Aorta (tissue), 5 donors: ENCODE measurements at regions not wholly inside any gene's neighbourhood (a gene's known extent, or its start where the extent isn't known, plus 50 kb on each side); places are given as distances from the start of the nearest gene placed in this dataset.
"Not testable (repeated sequence)": the region's sequence is repeated elsewhere in the genome, so short reads cannot be mapped to it uniquely, and the experiment has no call there.

ENCODE experiments used
- ATAC-seq: fragments of 200-7000 bp; cut with Tn5 transposase; one replicate; pipeline ENCODE4 v1.9.1; 2022; ENCODE audit warnings: moderate library complexity; ENCODE audit not compliant: low FRiP score
- DNase-seq, 2 donors: peaks; one replicate each; pipeline ENCODE4 v3.0.0-alpha.2; 2020
- H3K27ac ChIP-seq, 2 donors: one replicate each; pipeline ENCODE4 v1.5.1; 2013; ENCODE audit warnings: low read length in 2 of 2, mild to moderate bottlenecking in 2 of 2, moderate library complexity in 2 of 2, control low read depth in 1 of 2, inconsistent platforms in 1 of 2, low read depth in 1 of 2
- H3K27me3 ChIP-seq, 2 donors: one replicate each; pipeline ENCODE4 v1.6.1; 2013; ENCODE audit warnings: control low read depth in 1 of 2, low read length in 1 of 2, mild to moderate bottlenecking in 1 of 2, moderate library complexity in 1 of 2; ENCODE audit not compliant: insufficient read depth in 2 of 2, control insufficient read depth in 1 of 2
- H3K36me3 ChIP-seq, 2 donors: one replicate each; pipeline ENCODE4 v1.6.1; 2013; ENCODE audit warnings: control low read depth in 1 of 2, low read length in 1 of 2, mild to moderate bottlenecking in 1 of 2; ENCODE audit not compliant: insufficient read depth in 2 of 2, control insufficient read depth in 1 of 2
- H3K4me1 ChIP-seq, 2 donors: one replicate each; pipeline ENCODE4 v1.6.1; 2013; ENCODE audit warnings: low read length in 2 of 2, control low read depth in 1 of 2, mild to moderate bottlenecking in 1 of 2, moderate library complexity in 1 of 2; ENCODE audit not compliant: insufficient read depth in 2 of 2, control insufficient read depth in 1 of 2
- H3K4me3 ChIP-seq, 2 donors: one replicate each; pipeline ENCODE4 v1.5.1; 2013; ENCODE audit warnings: low read length in 2 of 2, control low read depth in 1 of 2, mild to moderate bottlenecking in 1 of 2
- H3K9me3 ChIP-seq: one replicate; pipeline ENCODE4 v1.6.1; 2013; ENCODE audit warnings: mild to moderate bottlenecking, low read length; ENCODE audit not compliant: control insufficient read depth
- WGBS, 2 donors: extraction: QIAGEN DNeasy Blood & Tissue Kit; methylation state at CpG; one replicate each; pipeline ENCODE4 v1.1.7; 2013; 5-methylcytosine and 5-hydroxymethylcytosine counted together
- intact Hi-C, 2 donors: fragments of 100-400 bp; cut with DNase I; formaldehyde crosslinking; loops; one replicate each; pipeline versions ENCODE4 v1.14.2 to v1.15.0; 2022
- donor health status: healthy with polysubstance abuse.
- donor health status: Bipolar disorder and iron deficiency.
- donor health status: DM: no; HTN: no; CAD: no.
- donor health status: DM: no; HTN: no; CAD: no.
- donor health status: DM: yes; HTN: yes; CAD: no.

DNA sequence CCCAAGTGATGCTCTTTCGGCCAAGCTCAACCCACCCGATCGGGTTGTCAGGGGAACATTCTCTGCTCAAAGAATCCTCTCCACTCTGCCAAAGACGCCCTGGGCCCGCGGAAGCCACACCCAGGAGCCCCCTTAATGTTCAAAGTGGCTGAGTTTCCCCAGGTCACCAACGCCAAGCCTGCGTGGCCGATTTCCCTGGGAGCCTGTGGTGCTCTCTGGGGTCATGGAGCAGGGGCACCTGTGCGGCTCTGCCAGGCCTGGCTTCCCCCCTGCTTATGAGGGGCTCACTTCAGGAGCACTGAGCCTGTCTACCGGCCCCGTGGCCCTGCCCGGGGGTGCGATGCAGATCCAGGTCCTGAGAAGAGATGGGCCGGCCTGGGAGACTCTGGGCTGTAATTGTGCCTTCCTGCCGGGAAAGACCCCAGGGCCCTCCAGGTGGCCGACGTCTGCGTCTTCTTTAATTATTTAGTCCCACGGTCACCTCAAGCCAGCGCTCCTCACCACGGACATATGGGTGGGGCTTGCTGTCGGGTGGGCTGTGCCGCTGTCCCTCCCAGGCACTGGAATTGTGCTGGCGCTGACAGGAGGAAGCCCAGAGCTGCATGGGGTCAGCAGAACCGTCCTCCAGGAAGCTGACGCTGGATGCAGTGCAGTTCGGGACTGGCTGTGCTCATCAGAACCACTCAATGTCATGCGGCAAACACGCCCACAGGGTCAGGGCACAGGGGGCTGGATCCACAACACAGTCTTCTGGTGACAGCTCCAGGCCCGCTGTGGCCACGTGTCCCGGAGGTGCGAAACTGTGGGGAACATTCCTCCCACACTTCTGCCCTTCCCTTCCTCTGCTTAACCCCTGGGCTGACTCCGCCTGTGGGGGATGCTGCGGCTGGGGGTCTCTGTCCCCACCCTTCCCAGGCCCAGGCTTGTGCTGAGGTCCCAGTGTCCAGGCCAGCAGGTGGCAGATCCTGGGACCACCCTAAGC is 267.6 kb upstream of the SFSWAP start:
- Histone ChIP-seq H3K4me3 (no peak overlapping the region), H3K36me3 (no peaks in the 10 kb centered on the region), H3K27ac (no peak overlapping the region), H3K4me1 (no peaks in the 10 kb centered on the region), H3K27me3 (no peaks in the 10 kb centered on the region), H3K9me3 (no peaks in the 10 kb centered on the region)
- WGBS, 2 donors = 72 to 77% methylated on average over 35 to 36 of the region's 36 CpGs
- no peak for DNase-seq
- ATAC-seq = no peak
- intact Hi-C loops = no loop called here

- H3K27me3 ChIP-seq = no peaks in the 10 kb centered on the region
- no peak for DNase-seq
- no peaks in the 10 kb centered on the region for H3K9me3 ChIP-seq
- ATAC-seq = no peak
- no peak overlapping the region for H3K27ac ChIP-seq
- H3K4me3 ChIP-seq = no peak overlapping the region
- no peaks in the 10 kb centered on the region for H3K36me3 ChIP-seq
- no peaks in the 10 kb centered on the region for H3K4me1 ChIP-seq
- 82 to 86% methylated on average over 23 to 24 of the region's 24 CpGs for WGBS, 2 donors
- intact Hi-C loops = no loop called here
Measured at GRCh38 chr12:131444220-131445164, 266.4 kb upstream of the SFSWAP start.

DNA sequence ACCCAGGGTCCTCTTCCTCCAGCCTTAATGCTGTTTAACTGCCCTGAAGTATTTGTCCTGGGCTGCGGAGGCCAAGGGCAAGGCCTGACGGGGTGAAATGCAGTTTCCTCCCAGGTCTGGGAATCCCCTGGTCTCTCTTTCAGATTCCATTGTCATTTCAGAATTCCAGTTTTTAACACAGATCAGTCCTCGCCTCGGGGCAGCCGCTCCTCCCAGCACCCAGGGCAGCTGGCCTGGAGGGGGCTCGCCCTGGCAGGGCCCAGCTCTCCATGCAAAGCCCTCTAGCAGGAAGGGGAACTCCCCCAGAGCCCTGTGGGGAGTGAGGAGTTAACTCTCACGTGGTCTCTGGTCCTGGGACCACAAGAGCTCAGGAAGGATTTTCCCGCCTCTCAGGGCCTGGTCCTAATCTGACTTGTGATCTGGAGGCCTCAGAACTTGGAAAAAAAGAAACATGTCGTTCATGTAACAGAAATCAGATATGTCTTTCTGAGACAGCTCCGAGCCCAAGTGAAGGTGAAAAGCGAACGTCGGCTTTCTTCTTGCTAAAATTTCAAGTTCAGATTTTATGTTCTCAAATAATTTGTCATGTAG is 265.6 kb upstream of the SFSWAP start:
- no peaks in the 10 kb centered on the region for H3K9me3 ChIP-seq
- 32 to 38% methylated on average over 13 of the region's 13 CpGs for WGBS, 2 donors
- H3K36me3 ChIP-seq = no peaks in the 10 kb centered on the region
- DNase-seq = no peak
- no peak for ATAC-seq
- intact Hi-C loops = no loop called here
- H3K27ac ChIP-seq = no peak overlapping the region
- no peaks in the 10 kb centered on the region for H3K27me3 ChIP-seq
- H3K4me3 ChIP-seq = no peak overlapping the region
- H3K4me1 ChIP-seq = no peaks in the 10 kb centered on the region

- H3K9me3 ChIP-seq = no peaks in the 10 kb centered on the region
- no peaks in the 10 kb centered on the region for H3K4me1 ChIP-seq
- no peak overlapping the region for H3K27ac ChIP-seq
- H3K27me3 ChIP-seq = no peaks in the 10 kb centered on the region
- intact Hi-C loops = no loop called here
- H3K4me3 ChIP-seq = no peak overlapping the region
- 11 to 17% methylated on average over 12 of the region's 12 CpGs for WGBS, 2 donors
- DNase-seq (no peak), ATAC-seq (no peak)
- H3K36me3 ChIP-seq = no peaks in the 10 kb centered on the region
Measured at GRCh38 chr12:131445795-131446194, 265.1 kb upstream of the SFSWAP start.

DNA sequence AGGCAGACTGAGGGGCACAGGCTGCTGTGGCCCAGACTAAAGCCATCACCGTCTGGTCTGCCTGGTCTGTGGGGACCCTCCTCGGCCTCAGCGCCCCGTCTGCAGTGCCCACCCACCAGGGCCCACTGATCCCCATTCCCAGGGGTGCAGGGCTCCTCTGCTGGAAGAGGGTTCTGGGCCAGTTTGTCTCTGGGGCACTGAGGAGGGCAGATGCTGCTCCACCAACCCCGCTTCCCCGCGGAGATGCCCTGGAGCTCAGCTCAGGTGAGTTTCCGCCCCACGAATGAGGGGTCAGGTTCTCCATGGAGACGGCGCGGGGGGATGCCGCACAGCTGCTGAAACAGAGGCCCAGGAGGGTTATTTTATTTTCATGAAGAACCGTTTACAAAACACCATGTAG is 263.3 kb upstream of the SFSWAP start:
- intact Hi-C loops, H3K27me3 ChIP-seq, H3K4me3 ChIP-seq, H3K27ac ChIP-seq, H3K9me3 ChIP-seq, ATAC-seq, DNase-seq, H3K36me3 ChIP-seq, H3K4me1 ChIP-seq: not testable (repeated sequence)
- 87 to 89% methylated on average over 13 to 14 of the region's 14 CpGs for whole genome bisulfite sequencing, 2 donors

DNA sequence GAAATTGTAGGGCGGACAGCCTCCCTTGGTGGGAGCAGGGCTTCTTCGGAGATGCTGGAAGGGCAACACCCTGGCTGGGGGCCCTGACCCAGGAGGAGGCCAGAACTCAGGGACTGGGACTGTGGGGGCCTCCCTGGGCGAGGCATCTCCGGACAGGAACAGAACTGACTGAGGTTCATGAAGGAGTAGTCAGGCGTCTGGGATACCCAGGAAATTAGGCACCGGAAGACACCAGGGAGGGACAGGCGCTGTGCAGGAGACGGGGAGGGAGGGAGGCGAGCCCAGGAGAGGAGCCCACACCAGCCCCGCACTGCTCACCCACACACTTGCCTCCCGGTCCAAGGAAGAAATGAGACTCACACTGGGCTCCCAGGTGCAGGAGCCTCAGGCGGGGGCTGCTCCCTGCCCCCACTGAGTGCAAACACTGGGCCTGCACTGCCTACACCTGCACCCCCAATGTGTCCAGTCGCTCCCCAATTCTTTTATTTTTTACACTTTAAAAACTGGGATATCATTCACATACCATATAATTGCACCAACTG is 262.6 kb upstream of the SFSWAP start:
- no peaks in the 10 kb centered on the region for H3K4me1 ChIP-seq
- no peak for ATAC-seq
- 80 to 83% methylated on average over 13 of the region's 13 CpGs for WGBS, 2 donors
- intact Hi-C loops = no loop called here
- H3K27me3 ChIP-seq = no peaks in the 10 kb centered on the region
- H3K4me3 ChIP-seq = no peak overlapping the region
- H3K36me3 ChIP-seq = no peaks in the 10 kb centered on the region
- H3K27ac ChIP-seq = no peak overlapping the region
- DNase-seq = no peak
- H3K9me3 ChIP-seq = peaks cover 3% of the 10 kb centered on the region

- no peak overlapping the region for H3K4me3 ChIP-seq
- WGBS, 2 donors = 86 to 91% methylated on average over 6 of the region's 6 CpGs
- no peak for DNase-seq
- intact Hi-C loops = no loop called here
- no peaks in the 10 kb centered on the region for H3K36me3 ChIP-seq
- peaks cover 3% of the 10 kb centered on the region for H3K9me3 ChIP-seq
- no peak for ATAC-seq
- H3K4me1 ChIP-seq = no peaks in the 10 kb centered on the region
- H3K27me3 ChIP-seq = no peaks in the 10 kb centered on the region
- H3K27ac ChIP-seq = no peak overlapping the region
Measured at GRCh38 chr12:131449027-131449426, 261.9 kb upstream of the SFSWAP start.

DNA sequence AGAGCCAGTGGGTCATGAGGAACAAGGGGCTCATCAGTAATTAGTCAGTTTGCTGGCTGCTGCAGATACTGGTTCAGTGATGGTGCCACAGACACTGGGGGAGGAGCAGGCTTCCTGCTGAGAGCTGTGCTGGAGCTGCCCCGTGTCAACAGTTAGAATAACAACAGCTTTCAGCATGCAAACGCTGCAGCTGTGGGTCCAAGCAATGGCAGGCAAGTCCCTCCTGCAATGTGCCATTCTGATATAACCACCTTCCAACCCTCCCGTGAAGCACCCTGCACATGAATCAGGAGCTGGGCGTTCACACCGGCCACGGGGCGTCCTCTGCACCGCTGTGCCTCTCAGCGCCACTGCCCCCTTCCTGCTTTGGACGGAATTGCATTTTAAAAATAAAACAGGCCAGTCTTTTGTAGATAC is 258.4 kb upstream of the SFSWAP start:
- H3K27me3 ChIP-seq = no peaks in the 10 kb centered on the region
- no peak for DNase-seq
- no peaks in the 10 kb centered on the region for H3K36me3 ChIP-seq
- intact Hi-C loops = no loop called here
- WGBS, 2 donors = 1 to 3% methylated on average over 10 of the region's 10 CpGs
- H3K27ac ChIP-seq = no peak overlapping the region
- no peak for ATAC-seq
- H3K9me3 ChIP-seq = peaks cover 3% of the 10 kb centered on the region
- H3K4me1 ChIP-seq = no peaks in the 10 kb centered on the region
- no peak overlapping the region for H3K4me3 ChIP-seq
